K562 (cell line): ENCODE measurements at regions not wholly inside any gene's neighbourhood (a gene's known extent, or its start where the extent isn't known, plus 50 kb on each side); places are given as distances from the start of the nearest gene placed in this dataset.

Source experiments
- ATAC-seq: fragments of 200-7000 bp; cut with Tn5 transposase; 3 replicates; pipeline ENCODE4 v1.9.1; 2020; ENCODE audit warnings: moderate library complexity
- BruUV-seq: library from RNA; stranded (reverse); fragments of 400-500 nt; replicated peaks from 2 replicates; lab custom pipeline; 2021; lab: Mats Ljungman, UMichigan
- CTCF ChIA-PET: fragments of 300-600 bp; formaldehyde crosslinking; extraction: SDS; loops from one replicate; lab custom pipeline; 2021; ENCODE audit warnings: low intra/inter-chr PET ratio; lab: Yijun Ruan, JAX
- POLR2A ChIA-PET: fragments of 300-600, 350-650 bp; sonication (Branson Sonifier 250); formaldehyde crosslinking; extraction: SDS; loops from one replicate; lab custom pipeline; 2021; ENCODE audit warnings: antibody characterized with exemption, inconsistent platforms; lab: Yijun Ruan, JAX
- DNase-seq, 4 experiments: peaks; one replicate each; pipeline versions ENCODE4 v3.0.0 to v3.0.0-alpha.2; 2011 to 2018; ENCODE audit warnings: low spot score in 3 of 4, mixed read lengths in 3 of 4; ENCODE audit errors: extremely low read depth in 1 of 4
- FAIRE-seq: peaks from 2 replicates; lab custom pipeline; 2011; peaks lifted over from hg19 to GRCh38; lab: Jason Lieb, UNC
- H2AFZ ChIP-seq: 2 replicates; pipeline ENCODE4 v1.6.0; 2011; ENCODE audit warnings: low read depth, low read length, control low read depth, inconsistent platforms
- H3K27ac ChIP-seq: fragments of 200-600 bp; 3 replicates; pipeline ENCODE4 v1.8.0; 2011; ENCODE audit warnings: low read depth, mild to moderate bottlenecking, control low read depth, inconsistent platforms, low read length, moderate library complexity, mixed read lengths; ENCODE audit errors: extremely low read depth
- H3K27me3 ChIP-seq, 2 experiments: fragments of 300-600 bp in 1 of 2; 2 replicates in 1 of 2; 3 replicates in 1 of 2; pipeline versions ENCODE4 v1.6.0 to v1.8.0; 2011; ENCODE audit warnings: inconsistent platforms in 2 of 2, low read length in 2 of 2, mild to moderate bottlenecking in 1 of 2, mixed read lengths in 1 of 2, moderate library complexity in 1 of 2; ENCODE audit not compliant: control insufficient read depth in 2 of 2, insufficient read depth in 2 of 2
- H3K36me3 ChIP-seq: fragments of 300-600 bp; 3 replicates; pipeline ENCODE4 v1.8.0; 2011; ENCODE audit warnings: mild to moderate bottlenecking, low read length, inconsistent platforms; ENCODE audit not compliant: control insufficient read depth, insufficient read depth
- H3K4me1 ChIP-seq, 2 experiments: fragments of 200-600 bp in 1 of 2; replicated peaks in 1 of 2; 2 replicates in 1 of 2; 3 replicates in 1 of 2; pipeline versions ENCODE4 v1.5.1 to v1.8.0; 2011; ENCODE audit warnings: inconsistent platforms in 2 of 2, low read length in 2 of 2, mild to moderate bottlenecking in 1 of 2, mixed read lengths in 1 of 2, moderate library complexity in 1 of 2; ENCODE audit not compliant: control insufficient read depth in 2 of 2, insufficient read depth in 2 of 2
- H3K4me2 ChIP-seq: 2 replicates; pipeline ENCODE4 v1.6.1; 2011; ENCODE audit warnings: low read length, control low read depth, inconsistent platforms, mixed read lengths; ENCODE audit not compliant: insufficient read depth
- H3K4me3 ChIP-seq: fragments of 200-600 bp; sonication (generic), shearing (Covaris generic); 2 replicates; pipeline ENCODE4 v1.5.1; 2016; ENCODE audit warnings: control low read depth, inconsistent platforms
- H3K79me2 ChIP-seq: fragments of 200-600 bp; 3 replicates; pipeline ENCODE4 v1.8.0; 2011; ENCODE audit warnings: low read length, inconsistent platforms; ENCODE audit not compliant: control insufficient read depth, insufficient read depth
- H3K9ac ChIP-seq, 2 experiments: 2 replicates each; pipeline versions ENCODE4 v1.6.0 to v1.6.1; 2011; ENCODE audit warnings: low read depth in 2 of 2, low read length in 2 of 2, control low read depth in 1 of 2, inconsistent platforms in 1 of 2, mild to moderate bottlenecking in 1 of 2, mixed read lengths in 1 of 2; ENCODE audit not compliant: insufficient read depth in 1 of 2
- H3K9me1 ChIP-seq: one replicate; pipeline ENCODE4 v1.6.0; 2011; ENCODE audit warnings: inconsistent platforms, mild to moderate bottlenecking, low read length, moderate library complexity; ENCODE audit not compliant: control insufficient read depth, insufficient read depth
- H3K9me3 ChIP-seq: replicated peaks from 2 replicates; pipeline ENCODE4 v1.5.1; 2011; ENCODE audit warnings: low read depth, low read length, inconsistent platforms; ENCODE audit not compliant: control insufficient read depth, insufficient read depth
- H4K20me1 ChIP-seq: replicated peaks from 2 replicates; pipeline ENCODE4 v1.6.1; 2011; ENCODE audit warnings: low read length, inconsistent platforms, mixed read lengths; ENCODE audit not compliant: control insufficient read depth, insufficient read depth
- CEBPB ChIP-seq: fragments of 450-650 bp; IDR thresholded peaks from 2 replicates; pipeline ENCODE4 v1.6.1; 2016; ENCODE audit warnings: missing genetic modification characterization, missing compliant biosample characterization
- ELF2 ChIP-seq: fragments of 250-450 bp; sonication (Bioruptor Pico); IDR thresholded peaks from 2 replicates; pipeline ENCODE4 v1.5.0; 2021; ENCODE audit warnings: mild to moderate bottlenecking
- KLF6 ChIP-seq: fragments of 250-450 bp; sonication (Bioruptor Pico); IDR thresholded peaks from 2 replicates; pipeline ENCODE4 v1.4.0; 2020; ENCODE audit warnings: mild to moderate bottlenecking, moderate library complexity, borderline replicate concordance
- MAFK ChIP-seq: IDR thresholded peaks from 2 replicates; pipeline ENCODE4 v1.6.1; 2011; ENCODE audit warnings: low read length, improper control_type of control experiment
- MYBL2 ChIP-seq, 2 experiments: fragments of 450-650 bp in 1 of 2; sonication (generic) in 1 of 2; formaldehyde crosslinking in 1 of 2; IDR thresholded peaks; 2 replicates each; pipeline versions ENCODE4 v1.6.1 to v1.8.1; 2017 to 2022; ENCODE audit warnings: borderline replicate concordance in 1 of 2, inconsistent platforms in 1 of 2, low read depth in 1 of 2, mild to moderate bottlenecking in 1 of 2, missing genetic modification reagents in 1 of 2, moderate library complexity in 1 of 2
- RBM25 ChIP-seq: fragments of 200-400 bp; formaldehyde crosslinking; IDR thresholded peaks from 2 replicates; pipeline ENCODE4 v1.6.1; 2018; ENCODE audit warnings: low read length, low read depth, moderate library complexity; ENCODE audit not compliant: severe bottlenecking
- ZBTB1 ChIP-seq: sonication (generic); formaldehyde crosslinking; IDR thresholded peaks from 2 replicates; pipeline ENCODE4 v1.8.1; 2023; ENCODE audit warnings: missing genetic modification reagents, low read depth, mild to moderate bottlenecking, borderline replicate concordance
- ZBTB11 ChIP-seq, 3 experiments: fragments of 200-800 bp in 1 of 3; fragments of 250-450 bp in 1 of 3; fragments of 450-650 bp in 1 of 3; sonication (Bioruptor Pico) in 1 of 3; sonication (Bioruptor generic) in 1 of 3; formaldehyde crosslinking in 1 of 3; IDR thresholded peaks; 2 replicates each; pipeline versions ENCODE4 v1.6.1 to v1.8.0; 2016 to 2022; ENCODE audit warnings: mild to moderate bottlenecking in 2 of 3, missing genetic modification characterization in 2 of 3, missing compliant biosample characterization in 1 of 3, moderate library complexity in 1 of 3
- ZFP30 ChIP-seq: fragments of 250-450 bp; sonication (Bioruptor Pico); IDR thresholded peaks from 2 replicates; pipeline ENCODE4 v1.8.0; 2022; ENCODE audit warnings: moderate library complexity, mild to moderate bottlenecking, inconsistent platforms, borderline replicate concordance
- ZNF140 ChIP-seq: fragments of 250-450 bp; sonication (Bioruptor Pico); IDR thresholded peaks from 2 replicates; pipeline ENCODE4 v1.8.0; 2021; ENCODE audit warnings: moderate library complexity, mild to moderate bottlenecking, inconsistent platforms
- WGBS: fragments of 100-300 bp; shearing (Covaris generic); methylation state at CpG from one replicate; pipeline ENCODE4 v1.1.6; 2016; ENCODE audit warnings: low coverage, mixed read lengths; ENCODE audit not compliant: insufficient coverage; ENCODE audit errors: missing lambda C conversion rate; 5-methylcytosine and 5-hydroxymethylcytosine counted together
- in situ Hi-C: fragments of 300-500 bp; cut with MboI; formaldehyde crosslinking; loops from 4 replicates; pipeline ENCODE4 v1.15.0; 2018; ENCODE audit warnings: inconsistent platforms, mixed read lengths
- intact Hi-C: fragments of 100-400 bp; cut with micrococcal nuclease; formaldehyde crosslinking; loops from 2 replicates; pipeline ENCODE4 v1.14.2; 2022
- TF ChIP-seq, protein P1 (sequence below): sonication (generic); formaldehyde crosslinking; IDR thresholded peaks from 2 replicates; pipeline ENCODE4 v1.8.0; 2022; ENCODE audit warnings: mild to moderate bottlenecking, missing genetic modification reagents, borderline replicate concordance
- TF ChIP-seq, protein P2 (sequence below): fragments of 450-650 bp; conservative IDR thresholded peaks from 2 replicates; pipeline ENCODE4 v1.6.1; 2016; ENCODE audit warnings: missing genetic modification characterization, low read depth, mild to moderate bottlenecking, missing compliant biosample characterization, moderate library complexity

DNA sequence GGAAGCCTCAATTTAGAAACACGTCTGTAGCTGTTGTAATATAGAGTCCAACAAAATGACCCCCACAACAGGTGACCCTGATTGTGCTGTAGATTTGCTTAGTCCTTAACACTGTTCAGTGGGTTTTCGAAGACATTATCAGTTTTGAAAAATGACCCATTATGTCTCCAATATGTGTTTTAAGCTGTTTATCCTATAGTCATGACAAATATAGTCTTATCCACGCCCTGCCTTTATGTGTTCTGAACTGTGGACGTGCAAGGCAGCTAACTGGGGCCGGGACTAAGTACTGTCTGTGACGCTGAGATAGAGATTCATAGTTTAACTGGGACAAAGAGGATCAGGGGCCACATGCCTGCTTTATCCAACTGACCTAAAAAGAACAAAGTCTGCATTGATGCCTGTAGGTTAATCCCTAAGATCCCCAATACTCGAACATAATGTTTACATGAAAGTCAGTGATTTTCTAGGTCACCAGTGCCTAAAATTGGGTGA, 192.4 kb downstream of the CD83 start:
- FAIRE-seq = no peak
- Histone ChIP-seq H3K27me3 (peaks cover 14 to 22% of the 10 kb centered on the region in 2 experiments; a peak in 3 of 5 replicates), H3K79me2 (no peaks in the 10 kb centered on the region), H4K20me1 (no peaks in the 10 kb centered on the region), H3K36me3 (no peaks in the 10 kb centered on the region), H3K4me1 (no peaks in the 10 kb centered on the region), H3K4me3 (no peak overlapping the region), H3K9me1 (no peaks in the 10 kb centered on the region), H3K9me3 (no peaks in the 10 kb centered on the region), H3K9ac (no peak overlapping the region), H2AFZ (no peak overlapping the region), H3K27ac (no peak overlapping the region), H3K4me2 (no peak overlapping the region)
- in situ Hi-C loops = no loop called here
- ATAC-seq = no peak
- TF ChIP-seq ELF2 (CRISPR knock-in tag) (no peak), CEBPB (tag) (no peak), KLF6 (CRISPR knock-in tag) (no peak), MYBL2 (IDR thresholded peaks at IDR 0.05; ENCODE audit: low read depth) (no peak), MYBL2 (CRISPR knock-in tag; IDR thresholded peaks at IDR 0.05; ENCODE audit: borderline replicate concordance) (no peak), RBM25 (no peak), ZBTB11 (CRISPR knock-in tag; IDR thresholded peaks at IDR 0.05) (no peak), ZBTB1 (CRISPR knock-in tag) (no peak), MAFK (no peak), ZFP30 (no peak), ZNF140 (CRISPR knock-in tag) (no peak)
- TF ChIP-seq, protein P1, sequence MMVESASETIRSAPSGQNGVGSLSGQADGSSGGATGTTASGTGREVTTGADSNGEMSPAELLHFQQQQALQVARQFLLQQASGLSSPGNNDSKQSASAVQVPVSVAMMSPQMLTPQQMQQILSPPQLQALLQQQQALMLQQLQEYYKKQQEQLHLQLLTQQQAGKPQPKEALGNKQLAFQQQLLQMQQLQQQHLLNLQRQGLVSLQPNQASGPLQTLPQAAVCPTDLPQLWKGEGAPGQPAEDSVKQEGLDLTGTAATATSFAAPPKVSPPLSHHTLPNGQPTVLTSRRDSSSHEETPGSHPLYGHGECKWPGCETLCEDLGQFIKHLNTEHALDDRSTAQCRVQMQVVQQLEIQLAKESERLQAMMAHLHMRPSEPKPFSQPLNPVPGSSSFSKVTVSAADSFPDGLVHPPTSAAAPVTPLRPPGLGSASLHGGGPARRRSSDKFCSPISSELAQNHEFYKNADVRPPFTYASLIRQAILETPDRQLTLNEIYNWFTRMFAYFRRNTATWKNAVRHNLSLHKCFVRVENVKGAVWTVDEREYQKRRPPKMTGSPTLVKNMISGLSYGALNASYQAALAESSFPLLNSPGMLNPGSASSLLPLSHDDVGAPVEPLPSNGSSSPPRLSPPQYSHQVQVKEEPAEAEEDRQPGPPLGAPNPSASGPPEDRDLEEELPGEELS (CRISPR knock-in tag) = no peak
- TF ChIP-seq, protein P2, sequence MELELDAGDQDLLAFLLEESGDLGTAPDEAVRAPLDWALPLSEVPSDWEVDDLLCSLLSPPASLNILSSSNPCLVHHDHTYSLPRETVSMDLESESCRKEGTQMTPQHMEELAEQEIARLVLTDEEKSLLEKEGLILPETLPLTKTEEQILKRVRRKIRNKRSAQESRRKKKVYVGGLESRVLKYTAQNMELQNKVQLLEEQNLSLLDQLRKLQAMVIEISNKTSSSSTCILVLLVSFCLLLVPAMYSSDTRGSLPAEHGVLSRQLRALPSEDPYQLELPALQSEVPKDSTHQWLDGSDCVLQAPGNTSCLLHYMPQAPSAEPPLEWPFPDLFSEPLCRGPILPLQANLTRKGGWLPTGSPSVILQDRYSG = no peak
- 3% methylated on average over 7 of the region's 7 CpGs for WGBS
- ChIA-PET CTCF (no interaction called here), POLR2A (interaction anchor here (0.8 to 1.8 kb wide), 3 partner anchors 10 to 54 kb away, joined by 3 to 7 read pairs (median 5); no protein-coding TSS in a partner anchor)
- BruUV-seq = no TSS peak
- no peak for DNase-seq
- intact Hi-C loops = no loop called here
